Esophagus squamous epithelium (tissue), 5 donors: ENCODE measurements at regions not wholly inside any gene's neighbourhood (a gene's known extent, or its start where the extent isn't known, plus 50 kb on each side); places are given as distances from the start of the nearest gene placed in this dataset.

Source experiments
- DNase-seq: peaks from one replicate; lab custom pipeline; 2025; lab: John Stamatoyannopoulos, UW
- H3K27ac ChIP-seq, 4 donors: fragments of 200-600 bp; sonication (generic); one replicate each; pipeline ENCODE4 v1.5.1; 2016 to 2019; ENCODE audit warnings: mild to moderate bottlenecking in 1 of 4
- H3K27me3 ChIP-seq, 4 donors: fragments of 200-600 bp; sonication (generic); 1 replicate in 3 of 4; 2 replicates in 1 of 4; pipeline versions ENCODE4 v1.5.1 to v1.6.0; 2017 to 2021; ENCODE audit warnings: antibody characterized with exemption in 1 of 4
- H3K36me3 ChIP-seq, 3 donors: fragments of 200-600 bp; sonication (generic); one replicate each; pipeline ENCODE4 v1.5.1; 2016 to 2019
- H3K4me1 ChIP-seq, 3 donors: fragments of 200-600 bp; sonication (generic); one replicate each; pipeline ENCODE4 v1.5.1; 2017 to 2019
- H3K4me3 ChIP-seq, 4 donors: fragments of 200-600 bp; sonication (generic); 1 replicate in 3 of 4; 2 replicates in 1 of 4; pipeline ENCODE4 v1.5.1; 2016 to 2019; ENCODE audit warnings: mild to moderate bottlenecking in 2 of 4, moderate library complexity in 1 of 4
- H3K9me3 ChIP-seq, 3 donors: fragments of 200-600 bp; sonication (generic); one replicate each; pipeline ENCODE4 v1.5.1; 2016 to 2019
- POLR2A ChIP-seq, 4 donors: fragments of 450-650 bp; IDR thresholded peaks; one replicate each; pipeline ENCODE4 v1.6.1; 2017; ENCODE audit warnings: antibody characterized with exemption in 4 of 4, mild to moderate bottlenecking in 4 of 4, moderate library complexity in 3 of 4
- WGBS, 2 donors: methylation state at CpG; one replicate each; pipeline ENCODE4 v1.1.5; 2018; 5-methylcytosine and 5-hydroxymethylcytosine counted together
- intact Hi-C: fragments of 100-400 bp; cut with DNase I; formaldehyde crosslinking; loops from one replicate; pipeline ENCODE4 v1.15.0; 2022
- TF ChIP-seq, protein P1 (sequence below), 6 experiments: fragments of 450-650 bp in 4 of 6; fragments of 200-600 bp in 2 of 6; sonication (generic) in 2 of 6; IDR thresholded peaks; one replicate each; pipeline ENCODE4 v1.5.1; 2016 to 2019; ENCODE audit warnings: antibody characterized with exemption in 6 of 6, mild to moderate bottlenecking in 4 of 6, moderate library complexity in 4 of 6
- donor health status: DM: yes; HTN: yes; CAD: no.

DNA sequence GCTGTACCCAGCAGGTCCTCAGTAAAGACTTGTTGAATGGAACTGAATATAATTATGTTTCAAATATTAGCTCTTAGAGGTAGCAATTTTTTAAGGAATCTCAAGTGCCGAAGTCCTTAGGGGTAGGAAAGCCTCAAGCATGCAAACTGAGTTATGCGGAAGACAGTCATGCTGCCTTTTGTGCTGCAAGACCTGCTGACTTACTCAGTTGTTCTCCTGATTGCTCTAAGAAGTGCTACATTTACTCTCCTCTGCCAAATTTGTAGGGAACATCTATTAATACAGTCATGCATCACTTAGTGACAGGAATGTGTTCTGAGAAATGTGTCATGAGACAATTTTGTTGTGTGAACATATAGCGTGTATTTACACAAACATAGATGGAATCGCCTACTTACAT is 325.6 kb upstream of the AZI2 start:
- no peak overlapping the region for H3K4me3 ChIP-seq
- DNase-seq: no peak

DNA sequence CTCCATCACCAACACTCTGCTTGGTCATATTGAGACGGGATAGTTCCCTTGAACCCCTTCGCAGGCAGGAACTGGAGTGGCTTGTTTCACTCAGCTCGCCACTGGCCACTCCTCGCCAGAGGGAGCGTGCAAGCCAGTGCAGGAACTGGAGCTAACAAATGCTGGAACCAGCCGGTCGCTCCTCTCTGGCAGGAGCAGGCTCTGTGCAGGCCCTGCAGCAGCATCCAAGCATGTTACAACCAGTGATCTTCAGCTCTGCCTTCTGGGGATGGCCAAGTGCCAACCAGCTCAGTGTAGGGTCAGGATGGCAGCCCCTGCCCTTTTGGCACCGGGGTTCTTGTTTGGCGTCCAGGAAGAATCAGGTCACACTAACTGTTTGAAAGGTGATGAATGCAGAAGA is 329.0 kb upstream of the AZI2 start:
- WGBS, 2 donors: 34 to 40% methylated on average over 5 to 7 of the region's 9 CpGs
- no peak overlapping the region for H3K27ac ChIP-seq

More for the DNA sequence above, 325.6 kb upstream of the AZI2 start:
- no peaks in the 10 kb centered on the region for H3K36me3 ChIP-seq
- no peaks in the 10 kb centered on the region for H3K4me1 ChIP-seq
- no peaks in the 10 kb centered on the region for H3K27me3 ChIP-seq
- TF ChIP-seq POLR2A (IDR thresholded peaks at IDR 0.05): no peak
- TF ChIP-seq, protein P1, sequence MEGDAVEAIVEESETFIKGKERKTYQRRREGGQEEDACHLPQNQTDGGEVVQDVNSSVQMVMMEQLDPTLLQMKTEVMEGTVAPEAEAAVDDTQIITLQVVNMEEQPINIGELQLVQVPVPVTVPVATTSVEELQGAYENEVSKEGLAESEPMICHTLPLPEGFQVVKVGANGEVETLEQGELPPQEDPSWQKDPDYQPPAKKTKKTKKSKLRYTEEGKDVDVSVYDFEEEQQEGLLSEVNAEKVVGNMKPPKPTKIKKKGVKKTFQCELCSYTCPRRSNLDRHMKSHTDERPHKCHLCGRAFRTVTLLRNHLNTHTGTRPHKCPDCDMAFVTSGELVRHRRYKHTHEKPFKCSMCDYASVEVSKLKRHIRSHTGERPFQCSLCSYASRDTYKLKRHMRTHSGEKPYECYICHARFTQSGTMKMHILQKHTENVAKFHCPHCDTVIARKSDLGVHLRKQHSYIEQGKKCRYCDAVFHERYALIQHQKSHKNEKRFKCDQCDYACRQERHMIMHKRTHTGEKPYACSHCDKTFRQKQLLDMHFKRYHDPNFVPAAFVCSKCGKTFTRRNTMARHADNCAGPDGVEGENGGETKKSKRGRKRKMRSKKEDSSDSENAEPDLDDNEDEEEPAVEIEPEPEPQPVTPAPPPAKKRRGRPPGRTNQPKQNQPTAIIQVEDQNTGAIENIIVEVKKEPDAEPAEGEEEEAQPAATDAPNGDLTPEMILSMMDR (IDR thresholded peaks at IDR 0.05): no peak
- intact Hi-C loops: no loop called here
- H3K27ac ChIP-seq: no peak overlapping the region
- no peaks in the 10 kb centered on the region for H3K9me3 ChIP-seq
- WGBS, 2 donors: 69 to 87% methylated on average over 4 of the region's 4 CpGs

DNA sequence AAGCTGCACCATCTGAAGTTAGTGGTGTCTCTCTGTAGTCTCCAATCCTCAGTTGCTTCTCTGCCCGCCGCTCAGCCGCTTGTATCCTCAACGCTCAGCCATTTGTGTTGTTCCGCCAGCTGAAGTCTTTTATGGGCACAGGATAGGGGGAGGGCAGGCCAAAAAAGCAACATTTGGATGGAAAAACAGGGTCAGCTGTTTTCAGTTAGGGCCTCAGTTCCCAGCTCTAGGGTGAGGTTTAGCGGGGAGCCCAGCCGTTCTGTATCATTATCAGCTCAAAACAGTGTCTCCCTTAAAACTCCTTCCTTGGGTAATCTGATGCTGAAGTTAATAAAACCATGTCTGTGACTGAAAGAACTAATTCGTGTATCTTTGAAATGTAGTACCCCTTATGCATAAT is 329.5 kb upstream of the AZI2 start:
- WGBS, 2 donors: 69% methylated on average over 8 of the region's 8 CpGs
- H3K27ac ChIP-seq: no peak overlapping the region

More for the DNA sequence above, 329.0 kb upstream of the AZI2 start:
- no peak for TF ChIP-seq POLR2A (IDR thresholded peaks at IDR 0.05)
- TF ChIP-seq, protein P1 (IDR thresholded peaks at IDR 0.05): no peak
- Histone ChIP-seq H3K36me3 (no peaks in the 10 kb centered on the region), H3K4me3 (no peak overlapping the region), H3K27me3 (no peaks in the 10 kb centered on the region), H3K4me1 (peaks cover 0 to 6% (median 0%) of the 10 kb centered on the region in 3 donors), H3K9me3 (no peaks in the 10 kb centered on the region)
- intact Hi-C loops: no loop called here
- no peak for DNase-seq

DNA sequence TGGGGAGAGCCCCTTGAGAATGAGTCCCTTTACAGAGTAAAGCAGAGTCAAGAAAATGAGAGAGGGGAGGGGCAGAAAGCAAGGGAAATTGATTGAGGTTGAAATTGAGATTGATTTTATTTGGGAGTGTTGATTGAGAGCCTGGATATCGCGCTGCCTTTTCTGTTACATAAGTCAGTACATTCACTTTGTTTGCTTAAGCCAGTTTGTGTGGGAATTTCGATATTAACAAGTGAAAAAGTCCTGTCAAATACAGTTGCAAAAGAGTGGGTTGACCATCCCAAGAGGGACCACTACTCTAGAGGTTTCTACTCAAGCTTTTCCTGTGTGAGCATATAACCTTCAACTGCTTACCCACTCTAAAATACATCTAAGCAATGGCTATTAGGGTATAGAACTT is 331.4 kb upstream of the AZI2 start:
- no peaks in the 10 kb centered on the region for H3K36me3 ChIP-seq
- H3K27me3 ChIP-seq: no peaks in the 10 kb centered on the region
- no peak overlapping the region for H3K27ac ChIP-seq
- intact Hi-C loops: no loop called here
- H3K4me1 ChIP-seq: peaks cover 0 to 6% (median 0%) of the 10 kb centered on the region in 3 donors
- TF ChIP-seq, protein P1 (IDR thresholded peaks at IDR 0.05): no peak
- no peak for TF ChIP-seq POLR2A (IDR thresholded peaks at IDR 0.05)
- H3K9me3 ChIP-seq: no peaks in the 10 kb centered on the region
- no peak for DNase-seq
- WGBS, 2 donors: 81 to 89% methylated on average over 3 of the region's 3 CpGs
- H3K4me3 ChIP-seq: no peak overlapping the region

More for the DNA sequence above, 329.5 kb upstream of the AZI2 start:
- no peaks in the 10 kb centered on the region for H3K36me3 ChIP-seq
- DNase-seq: no peak
- H3K4me1 ChIP-seq: peaks cover 0 to 6% (median 0%) of the 10 kb centered on the region in 3 donors
- intact Hi-C loops: no loop called here
- no peaks in the 10 kb centered on the region for H3K9me3 ChIP-seq
- H3K4me3 ChIP-seq: no peak overlapping the region
- H3K27me3 ChIP-seq: no peaks in the 10 kb centered on the region
- no peak for TF ChIP-seq POLR2A (IDR thresholded peaks at IDR 0.05)
- TF ChIP-seq, protein P1 (IDR thresholded peaks at IDR 0.05): no peak

DNA sequence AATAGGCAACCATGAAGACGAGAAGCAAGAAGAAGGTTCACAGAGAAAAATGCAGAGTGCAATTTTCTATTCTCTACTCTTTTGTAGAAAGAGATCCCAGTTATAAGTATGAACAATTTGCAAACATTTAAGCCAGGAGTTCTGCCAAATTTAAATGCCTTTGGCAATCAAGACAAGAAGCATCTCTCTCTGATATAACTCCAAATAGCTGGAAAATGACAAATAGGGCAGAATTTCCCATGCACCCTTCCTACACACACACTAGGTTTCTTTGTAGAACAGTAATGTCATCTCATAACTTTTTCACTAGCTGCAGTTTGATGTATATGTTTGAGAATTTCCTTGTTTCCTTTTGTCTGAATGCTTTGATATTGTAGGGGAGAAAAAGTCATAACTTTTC is 333.5 kb upstream of the AZI2 start:
- TF ChIP-seq POLR2A (IDR thresholded peaks at IDR 0.05): no peak
- TF ChIP-seq, protein P1 (IDR thresholded peaks at IDR 0.05): no peak
- peaks cover 0 to 6% (median 0%) of the 10 kb centered on the region in 3 donors for H3K4me1 ChIP-seq
- no peak overlapping the region for H3K4me3 ChIP-seq
- H3K27ac ChIP-seq: no peak overlapping the region
- intact Hi-C loops: no loop called here
- DNase-seq: no peak
- H3K9me3 ChIP-seq: no peaks in the 10 kb centered on the region
- H3K36me3 ChIP-seq: no peaks in the 10 kb centered on the region
- WGBS, 2 donors: 7 to 38% methylated on average over 1 of the region's 1 CpG
- H3K27me3 ChIP-seq: no peaks in the 10 kb centered on the region
